ENCODE measurements at regions not wholly inside any gene's neighbourhood (a gene's known extent, or its start where the extent isn't known, plus 50 kb on each side); places are given as distances from the start of the nearest gene placed in this dataset.

GRCh38 chr1:178645808-178646200, 79.2 kb upstream of the RALGPS2 start:
- Histone ChIP-seq H3K36me3 (ENCODE audit: control insufficient read depth in 4 of 4, insufficient read depth in 3 of 4, low read depth in 1 of 4, low read length in 3 of 4) (no peaks in the 10 kb centered on the region), H3K4me3 (ENCODE audit: low read depth in 1 of 3, low read length in 3 of 3) (no peak overlapping the region), H3K9ac (ENCODE audit: low read depth in 1 of 2, low read length in 2 of 2) (no peak overlapping the region), H3K27me3 (ENCODE audit: control insufficient read depth in 4 of 4, insufficient read depth in 4 of 4, low read length in 3 of 4) (no peaks in the 10 kb centered on the region), H3K9me3 (ENCODE audit: control insufficient read depth in 4 of 4, low read length in 3 of 4) (no peaks in the 10 kb centered on the region), H3K4me1 (ENCODE audit: control insufficient read depth in 4 of 4, insufficient read depth in 4 of 4, low read length in 3 of 4) (peaks cover 4 to 17% (median 14%) of the 10 kb centered on the region in 4 donors), H3K27ac (ENCODE audit: low read depth in 1 of 2, low read length in 2 of 2) (no peak overlapping the region)
- TF ChIP-seq TAF1 (conservative IDR thresholded peaks at IDR 0.05) (no peak), FOXA2 (IDR thresholded peaks at IDR 0.05) (no peak), YY1 (IDR thresholded peaks at IDR 0.05) (no peak), ZBTB33 (IDR thresholded peaks at IDR 0.05) (no peak), JUND (IDR thresholded peaks at IDR 0.05) (no peak), RXRA (IDR thresholded peaks at IDR 0.05) (no peak), GABPA (IDR thresholded peaks at IDR 0.05 in 1 of 2, conservative IDR thresholded peaks at IDR 0.05 in 1 of 2) (no peak), FOXA1 (IDR thresholded peaks at IDR 0.05) (no peak), SP1 (IDR thresholded peaks at IDR 0.05) (no peak), RAD21 (IDR thresholded peaks at IDR 0.05) (no peak), NR2F2 (IDR thresholded peaks at IDR 0.05) (no peak), HNF4G (IDR thresholded peaks at IDR 0.05) (no peak)
- TF ChIP-seq, protein P1, sequence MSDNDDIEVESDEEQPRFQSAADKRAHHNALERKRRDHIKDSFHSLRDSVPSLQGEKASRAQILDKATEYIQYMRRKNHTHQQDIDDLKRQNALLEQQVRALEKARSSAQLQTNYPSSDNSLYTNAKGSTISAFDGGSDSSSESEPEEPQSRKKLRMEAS (IDR thresholded peaks at IDR 0.05) = no peak
- TF ChIP-seq, protein P2, sequence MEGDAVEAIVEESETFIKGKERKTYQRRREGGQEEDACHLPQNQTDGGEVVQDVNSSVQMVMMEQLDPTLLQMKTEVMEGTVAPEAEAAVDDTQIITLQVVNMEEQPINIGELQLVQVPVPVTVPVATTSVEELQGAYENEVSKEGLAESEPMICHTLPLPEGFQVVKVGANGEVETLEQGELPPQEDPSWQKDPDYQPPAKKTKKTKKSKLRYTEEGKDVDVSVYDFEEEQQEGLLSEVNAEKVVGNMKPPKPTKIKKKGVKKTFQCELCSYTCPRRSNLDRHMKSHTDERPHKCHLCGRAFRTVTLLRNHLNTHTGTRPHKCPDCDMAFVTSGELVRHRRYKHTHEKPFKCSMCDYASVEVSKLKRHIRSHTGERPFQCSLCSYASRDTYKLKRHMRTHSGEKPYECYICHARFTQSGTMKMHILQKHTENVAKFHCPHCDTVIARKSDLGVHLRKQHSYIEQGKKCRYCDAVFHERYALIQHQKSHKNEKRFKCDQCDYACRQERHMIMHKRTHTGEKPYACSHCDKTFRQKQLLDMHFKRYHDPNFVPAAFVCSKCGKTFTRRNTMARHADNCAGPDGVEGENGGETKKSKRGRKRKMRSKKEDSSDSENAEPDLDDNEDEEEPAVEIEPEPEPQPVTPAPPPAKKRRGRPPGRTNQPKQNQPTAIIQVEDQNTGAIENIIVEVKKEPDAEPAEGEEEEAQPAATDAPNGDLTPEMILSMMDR (IDR thresholded peaks at IDR 0.05; ENCODE audit: low read depth, low read length, missing input control) = no peak
- TF ChIP-seq, protein P3, sequence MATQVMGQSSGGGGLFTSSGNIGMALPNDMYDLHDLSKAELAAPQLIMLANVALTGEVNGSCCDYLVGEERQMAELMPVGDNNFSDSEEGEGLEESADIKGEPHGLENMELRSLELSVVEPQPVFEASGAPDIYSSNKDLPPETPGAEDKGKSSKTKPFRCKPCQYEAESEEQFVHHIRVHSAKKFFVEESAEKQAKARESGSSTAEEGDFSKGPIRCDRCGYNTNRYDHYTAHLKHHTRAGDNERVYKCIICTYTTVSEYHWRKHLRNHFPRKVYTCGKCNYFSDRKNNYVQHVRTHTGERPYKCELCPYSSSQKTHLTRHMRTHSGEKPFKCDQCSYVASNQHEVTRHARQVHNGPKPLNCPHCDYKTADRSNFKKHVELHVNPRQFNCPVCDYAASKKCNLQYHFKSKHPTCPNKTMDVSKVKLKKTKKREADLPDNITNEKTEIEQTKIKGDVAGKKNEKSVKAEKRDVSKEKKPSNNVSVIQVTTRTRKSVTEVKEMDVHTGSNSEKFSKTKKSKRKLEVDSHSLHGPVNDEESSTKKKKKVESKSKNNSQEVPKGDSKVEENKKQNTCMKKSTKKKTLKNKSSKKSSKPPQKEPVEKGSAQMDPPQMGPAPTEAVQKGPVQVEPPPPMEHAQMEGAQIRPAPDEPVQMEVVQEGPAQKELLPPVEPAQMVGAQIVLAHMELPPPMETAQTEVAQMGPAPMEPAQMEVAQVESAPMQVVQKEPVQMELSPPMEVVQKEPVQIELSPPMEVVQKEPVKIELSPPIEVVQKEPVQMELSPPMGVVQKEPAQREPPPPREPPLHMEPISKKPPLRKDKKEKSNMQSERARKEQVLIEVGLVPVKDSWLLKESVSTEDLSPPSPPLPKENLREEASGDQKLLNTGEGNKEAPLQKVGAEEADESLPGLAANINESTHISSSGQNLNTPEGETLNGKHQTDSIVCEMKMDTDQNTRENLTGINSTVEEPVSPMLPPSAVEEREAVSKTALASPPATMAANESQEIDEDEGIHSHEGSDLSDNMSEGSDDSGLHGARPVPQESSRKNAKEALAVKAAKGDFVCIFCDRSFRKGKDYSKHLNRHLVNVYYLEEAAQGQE (IDR thresholded peaks at IDR 0.05) = no peak
- WGBS = 91% methylated on average over 2 of the region's 2 CpGs
- DNase-seq (ENCODE audit: low spot score) = no peak

DNA sequence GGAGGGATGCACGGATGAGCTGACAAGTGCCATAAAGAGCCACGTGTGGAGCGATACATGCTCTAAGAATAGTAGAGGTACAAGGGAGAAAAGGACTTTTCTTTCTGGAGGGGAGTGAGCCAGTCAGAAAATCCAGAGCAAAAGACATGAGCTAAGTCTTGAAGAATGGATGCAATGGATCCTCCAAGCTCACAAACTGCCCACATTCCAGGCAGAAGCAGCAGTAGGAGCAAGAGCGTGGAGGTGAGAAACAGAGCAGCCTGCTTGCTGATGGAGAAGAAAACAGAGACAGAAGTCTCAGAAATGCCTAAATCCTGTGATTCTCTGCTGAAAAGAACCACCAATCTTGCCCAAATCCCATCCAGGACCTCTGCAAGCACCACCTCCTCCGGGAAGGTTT, 78.2 kb upstream of the RALGPS2 start:
- no peak for DNase-seq (ENCODE audit: low spot score)
- Histone ChIP-seq H3K27ac (ENCODE audit: low read depth in 1 of 2, low read length in 2 of 2) (no peak overlapping the region), H3K9ac (ENCODE audit: low read depth in 1 of 2, low read length in 2 of 2) (no peak overlapping the region), H3K36me3 (ENCODE audit: control insufficient read depth in 4 of 4, insufficient read depth in 3 of 4, low read depth in 1 of 4, low read length in 3 of 4) (no peaks in the 10 kb centered on the region), H3K4me1 (ENCODE audit: control insufficient read depth in 4 of 4, insufficient read depth in 4 of 4, low read length in 3 of 4) (peaks cover 4 to 17% (median 14%) of the 10 kb centered on the region in 4 donors), H3K9me3 (ENCODE audit: control insufficient read depth in 4 of 4, low read length in 3 of 4) (no peaks in the 10 kb centered on the region), H3K4me3 (ENCODE audit: low read depth in 1 of 3, low read length in 3 of 3) (no peak overlapping the region), H3K27me3 (ENCODE audit: control insufficient read depth in 4 of 4, insufficient read depth in 4 of 4, low read length in 3 of 4) (no peaks in the 10 kb centered on the region)
- 94% methylated on average over 5 of the region's 5 CpGs for WGBS
- no peak for TF ChIP-seq SP1 (IDR thresholded peaks at IDR 0.05)
- TF ChIP-seq ATF3 (IDR thresholded peaks at IDR 0.05) = no peak
- TF ChIP-seq, protein P2 (IDR thresholded peaks at IDR 0.05; ENCODE audit: low read depth, low read length, missing input control) = no peak
- TF ChIP-seq, protein P1 (IDR thresholded peaks at IDR 0.05) = no peak
- no peak for TF ChIP-seq HNF4G (IDR thresholded peaks at IDR 0.05)
- TF ChIP-seq FOXA2 (IDR thresholded peaks at IDR 0.05) = no peak
- no peak for TF ChIP-seq JUND (IDR thresholded peaks at IDR 0.05)
- no peak for TF ChIP-seq YY1 (IDR thresholded peaks at IDR 0.05)
- no peak for TF ChIP-seq EGR1 (IDR thresholded peaks at IDR 0.05; ENCODE audit: low read depth in 2 of 2)
- no peak for TF ChIP-seq FOXA1 (IDR thresholded peaks at IDR 0.05)
- TF ChIP-seq NR2F2 (IDR thresholded peaks at IDR 0.05) = no peak
- TF ChIP-seq GABPA (IDR thresholded peaks at IDR 0.05 in 1 of 2, conservative IDR thresholded peaks at IDR 0.05 in 1 of 2) = no peak
- TF ChIP-seq ZBTB33 (IDR thresholded peaks at IDR 0.05) = no peak
- no peak for TF ChIP-seq RAD21 (IDR thresholded peaks at IDR 0.05)
